Right lobe of liver (tissue), 6 donors: ENCODE measurements at regions not wholly inside any gene's neighbourhood (a gene's known extent, or its start where the extent isn't known, plus 50 kb on each side); places are given as distances from the start of the nearest gene placed in this dataset.

Experiments used
- ATAC-seq, 4 donors: fragments of 200-7000 bp; cut with Tn5 transposase; one replicate each; pipeline ENCODE4 v1.9.1; 2020; ENCODE audit warnings: mild to moderate bottlenecking in 4 of 4, moderate library complexity in 4 of 4
- DNase-seq, 3 donors: peaks; one replicate each; pipeline ENCODE4 v3.0.0-alpha.2; 2020
- H3K27ac ChIP-seq, 3 donors: fragments of 200-600 bp; one replicate each; pipeline ENCODE4 v1.8.0; 2022
- H3K27me3 ChIP-seq, 2 donors: fragments of 200-600 bp; one replicate each; pipeline ENCODE4 v1.8.0; 2022
- H3K36me3 ChIP-seq, 4 donors: fragments of 200-600 bp; sonication (generic) in 1 of 4; one replicate each; pipeline versions ENCODE4 v1.5.1 to v1.8.0; 2017 to 2022; ENCODE audit warnings: control low read depth in 1 of 4
- H3K4me1 ChIP-seq, 4 donors: fragments of 200-600 bp; sonication (generic) in 1 of 4; one replicate each; pipeline versions ENCODE4 v1.5.1 to v1.8.0; 2017 to 2022; ENCODE audit warnings: control low read depth in 1 of 4
- H3K4me3 ChIP-seq, 3 donors: fragments of 200-600 bp; one replicate each; pipeline ENCODE4 v1.8.0; 2022
- H3K9me3 ChIP-seq, 4 donors: fragments of 200-600 bp; sonication (generic) in 1 of 4; one replicate each; pipeline versions ENCODE4 v1.5.1 to v1.8.0; 2017 to 2022; ENCODE audit warnings: control low read depth in 1 of 4
- POLR2A ChIP-seq: fragments of 450-650 bp; IDR thresholded peaks from one replicate; pipeline ENCODE4 v1.6.1; 2017; ENCODE audit warnings: antibody characterized with exemption, mild to moderate bottlenecking
- WGBS: methylation state at CpG from one replicate; pipeline ENCODE4 v1.1.6; 2018; ENCODE audit warnings: low coverage, low lambda C conversion rate; ENCODE audit not compliant: insufficient coverage; ENCODE audit errors: missing lambda C conversion rate; 5-methylcytosine and 5-hydroxymethylcytosine counted together
- intact Hi-C, 2 donors: fragments of 100-400 bp; cut with DNase I; formaldehyde crosslinking; loops; one replicate each; pipeline versions ENCODE4 v1.11.2 to v1.14.1; 2022
- TF ChIP-seq, protein P1 (sequence below), 4 donors: fragments of 200-600 bp in 3 of 4; fragments of 450-650 bp in 1 of 4; IDR thresholded peaks; one replicate each; pipeline versions ENCODE4 v1.5.1 to v1.8.0; 2016 to 2022; ENCODE audit warnings: antibody characterized with exemption in 4 of 4, mild to moderate bottlenecking in 2 of 4
- donor health status: DM: no; HTN: yes; CAD: no.
- donor health status: DM: no; HTN: no; CAD: no.
- donor health status: DM: no; HTN: no; CAD: no.
- donor health status: DM: no; HTN: yes; CAD: no.
- donor health status: DM: no; HTN: yes; CAD: no.

- TF ChIP-seq POLR2A: no peak
- TF ChIP-seq, protein P1, sequence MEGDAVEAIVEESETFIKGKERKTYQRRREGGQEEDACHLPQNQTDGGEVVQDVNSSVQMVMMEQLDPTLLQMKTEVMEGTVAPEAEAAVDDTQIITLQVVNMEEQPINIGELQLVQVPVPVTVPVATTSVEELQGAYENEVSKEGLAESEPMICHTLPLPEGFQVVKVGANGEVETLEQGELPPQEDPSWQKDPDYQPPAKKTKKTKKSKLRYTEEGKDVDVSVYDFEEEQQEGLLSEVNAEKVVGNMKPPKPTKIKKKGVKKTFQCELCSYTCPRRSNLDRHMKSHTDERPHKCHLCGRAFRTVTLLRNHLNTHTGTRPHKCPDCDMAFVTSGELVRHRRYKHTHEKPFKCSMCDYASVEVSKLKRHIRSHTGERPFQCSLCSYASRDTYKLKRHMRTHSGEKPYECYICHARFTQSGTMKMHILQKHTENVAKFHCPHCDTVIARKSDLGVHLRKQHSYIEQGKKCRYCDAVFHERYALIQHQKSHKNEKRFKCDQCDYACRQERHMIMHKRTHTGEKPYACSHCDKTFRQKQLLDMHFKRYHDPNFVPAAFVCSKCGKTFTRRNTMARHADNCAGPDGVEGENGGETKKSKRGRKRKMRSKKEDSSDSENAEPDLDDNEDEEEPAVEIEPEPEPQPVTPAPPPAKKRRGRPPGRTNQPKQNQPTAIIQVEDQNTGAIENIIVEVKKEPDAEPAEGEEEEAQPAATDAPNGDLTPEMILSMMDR (IDR thresholded peaks at IDR 0.05): no peak
- no CpG with 5 or more reads among the region's 1 CpG for WGBS
- H3K36me3 ChIP-seq: no peaks in the 10 kb centered on the region
- H3K27me3 ChIP-seq: no peaks in the 10 kb centered on the region
- H3K27ac ChIP-seq: no peak overlapping the region
- H3K9me3 ChIP-seq: no peaks in the 10 kb centered on the region
- no peak overlapping the region for H3K4me3 ChIP-seq
- ATAC-seq (no peak), DNase-seq (no peak)
- no peaks in the 10 kb centered on the region for H3K4me1 ChIP-seq
- intact Hi-C loops: no loop called here
Observed at GRCh38 chr2:59761966-59762365, 791.5 kb downstream of the BCL11A start.

DNA sequence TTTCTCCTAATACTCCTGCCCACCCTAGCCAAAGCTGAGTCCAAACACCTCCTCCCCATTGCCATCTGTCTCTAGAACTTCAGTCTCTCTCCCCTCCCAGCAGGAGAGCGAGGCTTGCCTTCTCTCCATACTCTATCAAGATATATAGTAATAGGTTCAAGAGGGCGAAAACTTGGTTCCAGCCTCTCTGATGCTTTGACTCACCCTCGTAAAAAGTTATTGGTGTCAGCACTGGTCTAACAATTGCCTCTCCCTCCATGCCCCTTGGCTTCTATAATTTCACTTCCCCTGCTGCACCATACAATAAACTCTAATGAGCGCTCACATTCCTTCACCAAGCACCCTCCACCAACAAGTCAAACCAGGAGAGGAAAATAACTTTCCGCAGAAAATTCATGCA is 797.3 kb downstream of the BCL11A start:
- ATAC-seq: no peak
- DNase-seq: no peak
- intact Hi-C loops: no loop called here
- TF ChIP-seq, protein P1 (IDR thresholded peaks at IDR 0.05): no peak
- no peak for TF ChIP-seq POLR2A
- H3K4me3 ChIP-seq: no peak overlapping the region
- WGBS: 64% methylated on average over 5 of the region's 5 CpGs
- no peaks in the 10 kb centered on the region for H3K36me3 ChIP-seq
- H3K27ac ChIP-seq: no peak overlapping the region
- H3K4me1 ChIP-seq: no peaks in the 10 kb centered on the region
- H3K27me3 ChIP-seq: no peaks in the 10 kb centered on the region
- no peaks in the 10 kb centered on the region for H3K9me3 ChIP-seq

DNA sequence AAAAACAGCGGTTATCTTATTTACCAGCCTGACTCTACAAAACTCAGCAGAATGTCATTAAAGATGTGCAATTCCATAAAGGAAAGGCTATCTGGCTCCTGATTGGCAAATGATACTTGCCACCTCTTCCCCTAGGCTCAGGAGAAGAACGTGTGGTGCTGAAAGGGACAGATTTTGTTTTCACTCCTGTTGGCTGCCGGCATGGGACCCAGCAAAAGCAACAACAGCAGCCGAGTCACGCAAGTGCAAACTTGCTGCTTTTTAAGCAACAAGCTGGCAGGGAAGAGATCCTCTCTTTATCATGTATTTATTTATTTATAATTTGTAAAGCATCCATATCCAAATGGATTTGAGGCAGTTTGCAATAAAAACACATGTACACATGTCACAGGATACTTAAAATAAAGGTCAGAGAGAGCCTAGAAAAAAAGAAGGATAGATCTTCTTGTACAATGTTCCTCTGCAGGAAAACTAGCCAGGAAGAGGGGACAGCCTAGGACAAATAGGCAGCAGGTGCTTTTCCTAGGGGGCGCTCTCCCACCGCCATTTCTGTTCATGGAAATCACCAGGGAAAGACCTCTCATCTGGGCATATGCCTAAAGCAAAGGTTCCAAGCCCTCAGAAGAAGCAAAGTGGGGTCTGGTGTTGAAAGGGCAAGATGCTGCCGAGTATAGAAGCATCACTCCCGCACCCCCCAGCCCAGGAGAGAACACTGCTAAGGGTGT is 799.3 kb downstream of the BCL11A start:
- Histone ChIP-seq H3K27ac (no peak overlapping the region), H3K27me3 (no peaks in the 10 kb centered on the region), H3K9me3 (no peaks in the 10 kb centered on the region), H3K4me3 (no peak overlapping the region), H3K4me1 (no peaks in the 10 kb centered on the region), H3K36me3 (no peaks in the 10 kb centered on the region)
- no peak for ATAC-seq
- DNase-seq: no peak
- 49% methylated on average over 7 of the region's 9 CpGs for WGBS
- intact Hi-C loops: no loop called here
- TF ChIP-seq, protein P1 (IDR thresholded peaks at IDR 0.05): no peak
- no peak for TF ChIP-seq POLR2A

DNA sequence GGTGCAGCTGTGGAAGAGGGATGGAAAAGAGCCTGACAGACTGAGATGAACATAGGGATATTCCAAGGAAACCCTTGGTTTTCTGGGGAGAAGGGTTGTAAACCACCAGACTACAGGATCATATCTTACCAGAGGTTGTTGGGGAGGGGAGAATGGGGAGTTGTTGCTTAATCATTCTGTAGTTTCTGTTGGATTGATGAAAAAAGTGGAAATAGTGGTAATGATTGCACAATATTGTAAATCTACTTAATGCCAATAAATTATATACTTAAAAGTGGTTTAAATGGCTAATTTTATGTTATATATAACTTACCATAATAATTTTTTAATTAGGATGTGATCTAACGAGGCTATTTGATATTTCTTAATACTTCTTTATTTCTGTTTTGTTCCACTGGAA is 800.9 kb downstream of the BCL11A start:
- H3K4me3 ChIP-seq: no peak overlapping the region
- no peaks in the 10 kb centered on the region for H3K27me3 ChIP-seq
- intact Hi-C loops: no loop called here

More for the DNA sequence above, 800.9 kb downstream of the BCL11A start:
- WGBS: 26% methylated on average over 1 of the region's 1 CpG
- DNase-seq (no peak), ATAC-seq (no peak)
- Histone ChIP-seq H3K36me3 (no peaks in the 10 kb centered on the region), H3K9me3 (no peaks in the 10 kb centered on the region), H3K27ac (no peak overlapping the region), H3K4me1 (no peaks in the 10 kb centered on the region)
- TF ChIP-seq, protein P1 (IDR thresholded peaks at IDR 0.05): no peak
- no peak for TF ChIP-seq POLR2A
